ENCODE measurements at regions not wholly inside any gene's neighbourhood (a gene's known extent, or its start where the extent isn't known, plus 50 kb on each side); places are given as distances from the start of the nearest gene placed in this dataset.

GRCh38 chr1:43058545-43059360, 100.1 kb upstream of the SLC2A1 start (continued):
- TF ChIP-seq POLR2AphosphoS5 (IDR thresholded peaks at IDR 0.05; ENCODE audit: low read depth, low read length) = no peak
- TF ChIP-seq YY1 (IDR thresholded peaks at IDR 0.05; ENCODE audit: low read depth) = no peak
- TF ChIP-seq MEF2A (IDR thresholded peaks at IDR 0.05; ENCODE audit: borderline replicate concordance, low read depth) = no peak
- TF ChIP-seq TEAD4 (IDR thresholded peaks at IDR 0.05; ENCODE audit: borderline replicate concordance, insufficient read depth) = no peak
- no peak for TF ChIP-seq EP300 (IDR thresholded peaks at IDR 0.05; ENCODE audit: borderline replicate concordance in 1 of 2, low read depth in 1 of 2, low read length in 1 of 2)

DNA sequence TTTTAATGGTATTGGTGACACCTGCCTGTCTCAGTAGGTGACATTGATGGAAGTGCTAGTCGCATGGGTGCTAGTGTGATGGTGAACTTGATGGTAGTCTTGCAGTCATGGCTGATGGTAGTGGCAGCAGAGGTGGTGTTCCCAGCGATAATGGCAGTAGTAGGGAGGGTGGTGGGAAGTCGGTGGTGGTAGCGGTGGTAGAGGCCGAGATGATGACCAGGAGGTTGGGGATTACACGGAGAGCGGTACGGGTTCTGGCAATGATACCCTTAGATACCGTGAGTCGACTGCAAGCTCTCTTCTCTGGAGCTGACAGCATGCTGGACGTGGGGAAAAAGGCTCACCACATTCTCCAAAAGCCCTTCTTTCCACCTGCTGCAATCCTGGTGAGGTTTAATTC, 99.4 kb upstream of the SLC2A1 start:
- Histone ChIP-seq H3K79me2 (ENCODE audit: insufficient read depth) (no peaks in the 10 kb centered on the region), H3F3A (replicated peaks; ENCODE audit: insufficient read depth) (no peaks in the 10 kb centered on the region), H4K20me1 (ENCODE audit: insufficient read depth) (no peaks in the 10 kb centered on the region), H3K4me3 (ENCODE audit: low read depth in 2 of 2, low read length in 1 of 2) (no peak overlapping the region), H3K27me3 (ENCODE audit: insufficient read depth) (no peaks in the 10 kb centered on the region), H3K36me3 (replicated peaks in 1 of 2; ENCODE audit: control insufficient read depth in 1 of 2, insufficient read depth in 2 of 2, low read length in 1 of 2) (no peaks in the 10 kb centered on the region), H3K9me2 (no peaks in the 10 kb centered on the region), H3K4me2 (no peak overlapping the region), H2AFZ (ENCODE audit: low read depth) (peak overlapping the region; percentile 32; the same call in 1 of the 2 replicates), H3K4me1 (ENCODE audit: control insufficient read depth in 1 of 2, insufficient read depth in 2 of 2, low read depth in 1 of 2, low read length in 1 of 2) (peaks cover 0 to 22% of the 10 kb centered on the region in 2 experiments; a peak in 1 of 4 replicates), H3K9me3 (no peaks in the 10 kb centered on the region), H3K27ac (ENCODE audit: low read depth in 2 of 2, low read length in 1 of 2) (peak overlapping the region in 1 of 2 experiments; percentile 74; a peak in 1 of 4 replicates), H3K9ac (no peak overlapping the region)
- TF ChIP-seq PBX3 (IDR thresholded peaks at IDR 0.05) (no peak), CTCF (IDR thresholded peaks at IDR 0.05) (no peak), CHD2 (IDR thresholded peaks at IDR 0.05; ENCODE audit: low read length, partially characterized antibody) (no peak), JUND (IDR thresholded peaks at IDR 0.05) (no peak), YY1 (IDR thresholded peaks at IDR 0.05; ENCODE audit: low read depth) (no peak), FOSL2 (IDR thresholded peaks at IDR 0.05; ENCODE audit: borderline replicate concordance, low read depth) (no peak), RAD21 (IDR thresholded peaks at IDR 0.05; ENCODE audit: low read length) (no peak), FOXM1 (IDR thresholded peaks at IDR 0.05; ENCODE audit: low read depth) (no peak), NRF1 (IDR thresholded peaks at IDR 0.05; ENCODE audit: low read depth, low read length) (no peak), RFX5 (IDR thresholded peaks at IDR 0.05; ENCODE audit: low read length) (no peak), MXI1 (IDR thresholded peaks at IDR 0.05; ENCODE audit: low read depth, low read length) (no peak)
- POLR2A ChIA-PET = no interaction called here
- no peak for DNase-seq
- CTCF ChIA-PET = interaction anchor here (0.9 to 5.3 kb wide), 6 partner anchors 10 to 281 kb away, joined by 3 to 52 read pairs (median 4); no protein-coding TSS in a partner anchor
- WGBS (ENCODE audit: low lambda C conversion rate) = 85% methylated on average over 11 of the region's 11 CpGs

Data from SK-N-SH (cell line).